IMR-90 (cell line): ENCODE measurements at regions not wholly inside any gene's neighbourhood (a gene's known extent, or its start where the extent isn't known, plus 50 kb on each side); places are given as distances from the start of the nearest gene placed in this dataset.
A peak's percentile ranks its signal among the peaks of the same experiment; 100 is the strongest.

Source experiments
- ATAC-seq: fragments of 200-7000 bp; cut with Tn5 transposase; 2 replicates; pipeline ENCODE4 v1.9.1; 2020; ENCODE audit warnings: low read depth, mild to moderate bottlenecking, moderate library complexity
- BruUV-seq: library from RNA; stranded (reverse); fragments of 400-500 nt; replicated peaks from 2 replicates; lab custom pipeline; 2021; lab: Mats Ljungman, UMichigan
- CTCF ChIA-PET: fragments of 300-600 bp; formaldehyde crosslinking; extraction: SDS; loops from one replicate; lab custom pipeline; 2021; ENCODE audit warnings: antibody characterized with exemption; lab: Yijun Ruan, JAX
- POLR2A ChIA-PET: fragments of 300-600 bp; sonication (Branson Sonifier 250); formaldehyde crosslinking; loops from one replicate; lab custom pipeline; 2022; ENCODE audit warnings: antibody characterized with exemption; ENCODE audit not compliant: unreplicated experiment; lab: Charles Lee
- DNase-seq: peaks from one replicate; pipeline ENCODE4 v3.0.0; 2013
- H2AFZ ChIP-seq: replicated peaks from 2 replicates; pipeline ENCODE3; 2013; ENCODE audit warnings: low read length, mild to moderate bottlenecking; ENCODE audit not compliant: poor library complexity
- H2AK5ac ChIP-seq: 2 replicates; pipeline ENCODE4 v1.6.1; 2013; ENCODE audit warnings: low read depth, low read length, inconsistent platforms
- H2AK9ac ChIP-seq: replicated peaks from 2 replicates; pipeline ENCODE3; 2013; ENCODE audit warnings: mild to moderate bottlenecking, low read depth, low read length, moderate library complexity; ENCODE audit not compliant: poor library complexity
- H2BK120ac ChIP-seq: 2 replicates; pipeline ENCODE4 v1.6.1; 2013; ENCODE audit warnings: low read depth, low read length, inconsistent platforms
- H2BK15ac ChIP-seq: 3 replicates; pipeline ENCODE4 v1.6.1; 2013; ENCODE audit warnings: low read depth, low read length, inconsistent platforms
- H2BK20ac ChIP-seq: 2 replicates; pipeline ENCODE4 v1.6.1; 2013; ENCODE audit warnings: low read depth, mild to moderate bottlenecking, inconsistent platforms, low read length, moderate library complexity
- H2BK5ac ChIP-seq: 2 replicates; pipeline ENCODE4 v1.6.1; 2013; ENCODE audit warnings: mild to moderate bottlenecking, low read depth, low read length, inconsistent platforms; ENCODE audit not compliant: poor library complexity, severe bottlenecking
- H3K14ac ChIP-seq: replicated peaks from 2 replicates; pipeline ENCODE4 v1.6.1; 2013; ENCODE audit warnings: low read depth, low read length, inconsistent platforms
- H3K18ac ChIP-seq: 2 replicates; pipeline ENCODE4 v1.6.1; 2013; ENCODE audit warnings: low read depth, low read length, control low read depth
- H3K23ac ChIP-seq: 2 replicates; pipeline ENCODE4 v1.6.1; 2013; ENCODE audit warnings: low read depth, low read length, inconsistent platforms
- H3K27ac ChIP-seq: 2 replicates; pipeline ENCODE4 v1.5.1; 2013; ENCODE audit warnings: mild to moderate bottlenecking, control low read depth, low read length; ENCODE audit not compliant: insufficient read depth
- H3K27me3 ChIP-seq: 2 replicates; pipeline ENCODE4 v1.6.1; 2013; ENCODE audit warnings: low read length; ENCODE audit not compliant: control insufficient read depth, insufficient read depth
- H3K36me3 ChIP-seq: 2 replicates; pipeline ENCODE4 v1.6.1; 2013; ENCODE audit warnings: low read length, mixed read lengths; ENCODE audit not compliant: control insufficient read depth, insufficient read depth
- H3K4ac ChIP-seq: 2 replicates; pipeline ENCODE4 v1.6.1; 2013; ENCODE audit warnings: low read depth, low read length, inconsistent platforms
- H3K4me1 ChIP-seq: 2 replicates; pipeline ENCODE4 v1.6.1; 2013; ENCODE audit warnings: low read length, mixed read lengths; ENCODE audit not compliant: control insufficient read depth, insufficient read depth
- H3K4me2 ChIP-seq: 2 replicates; pipeline ENCODE4 v1.6.1; 2013; ENCODE audit warnings: low read depth, mild to moderate bottlenecking, control low read depth, low read length, moderate library complexity
- H3K4me3 ChIP-seq: 2 replicates; pipeline ENCODE4 v1.5.1; 2013; ENCODE audit warnings: low read depth, mild to moderate bottlenecking, control low read depth, low read length, moderate library complexity; ENCODE audit not compliant: insufficient read depth
- H3K56ac ChIP-seq: 2 replicates; pipeline ENCODE4 v1.6.1; 2013; ENCODE audit warnings: low read length, inconsistent platforms; ENCODE audit not compliant: insufficient read depth; ENCODE audit errors: extremely low read depth
- H3K79me1 ChIP-seq, 2 experiments: 2 replicates each; pipeline ENCODE4 v1.6.1; 2013; ENCODE audit warnings: low read length in 2 of 2, inconsistent platforms in 1 of 2, low read depth in 1 of 2
- H3K9ac ChIP-seq: 2 replicates; pipeline ENCODE4 v1.6.1; 2013; ENCODE audit warnings: low read depth, low read length, control low read depth
- H3K9me1 ChIP-seq: 2 replicates; pipeline ENCODE4 v1.6.1; 2013; ENCODE audit warnings: low read length, inconsistent platforms; ENCODE audit not compliant: insufficient read depth
- H3K9me3 ChIP-seq: 2 replicates; pipeline ENCODE4 v1.6.1; 2013; ENCODE audit warnings: low read length; ENCODE audit not compliant: control insufficient read depth, insufficient read depth
- H4K20me1 ChIP-seq: 2 replicates; pipeline ENCODE4 v1.6.1; 2013; ENCODE audit warnings: low read length, inconsistent platforms; ENCODE audit not compliant: insufficient read depth
- H4K5ac ChIP-seq: 2 replicates; pipeline ENCODE4 v1.6.1; 2013; ENCODE audit warnings: mild to moderate bottlenecking, low read depth, low read length, control low read depth
- H4K8ac ChIP-seq, 2 experiments: 2 replicates each; pipeline ENCODE4 v1.6.1; 2013; ENCODE audit warnings: low read depth in 2 of 2, low read length in 2 of 2, control low read depth in 1 of 2, inconsistent platforms in 1 of 2
- H4K91ac ChIP-seq: 2 replicates; pipeline ENCODE4 v1.6.1; 2013; ENCODE audit warnings: low read depth, low read length, inconsistent platforms; ENCODE audit not compliant: insufficient read depth
- MAFK ChIP-seq: IDR thresholded peaks from 2 replicates; pipeline ENCODE4 v1.6.1; 2012; ENCODE audit warnings: low read depth, low read length, improper control_type of control experiment
- MAZ ChIP-seq: IDR thresholded peaks from 2 replicates; pipeline ENCODE4 v1.6.1; 2012; ENCODE audit warnings: low read depth, mild to moderate bottlenecking, low read length, improper control_type of control experiment, moderate library complexity, borderline replicate concordance
- WGBS, 2 experiments: methylation state at CpG; one replicate each; pipeline versions ENCODE4 v1.1.5 to v1.1.7; 2013; ENCODE audit warnings: missing lambda C conversion rate in 2 of 2; ENCODE audit not compliant: insufficient read length in 1 of 2; ENCODE audit errors: extremely low coverage in 2 of 2; 5-methylcytosine and 5-hydroxymethylcytosine counted together
- dilution Hi-C: fragments of 300-500 bp; cut with HindIII; formaldehyde crosslinking; loops from one replicate; pipeline ENCODE4 v1.14.3; 2018; ENCODE audit warnings: low sequenced_read_pairs; ENCODE audit not compliant: unreplicated experiment
- in situ Hi-C: fragments of 300-500 bp; cut with MboI; formaldehyde crosslinking; loops from 3 replicates; pipeline ENCODE4 v1.14.3; 2019; ENCODE audit warnings: low sequenced_read_pairs, inconsistent platforms, mixed read lengths
- intact Hi-C: fragments of 100-400 bp; cut with micrococcal nuclease; formaldehyde crosslinking; loops from 2 replicates; pipeline ENCODE4 v1.10.0; 2022

DNA sequence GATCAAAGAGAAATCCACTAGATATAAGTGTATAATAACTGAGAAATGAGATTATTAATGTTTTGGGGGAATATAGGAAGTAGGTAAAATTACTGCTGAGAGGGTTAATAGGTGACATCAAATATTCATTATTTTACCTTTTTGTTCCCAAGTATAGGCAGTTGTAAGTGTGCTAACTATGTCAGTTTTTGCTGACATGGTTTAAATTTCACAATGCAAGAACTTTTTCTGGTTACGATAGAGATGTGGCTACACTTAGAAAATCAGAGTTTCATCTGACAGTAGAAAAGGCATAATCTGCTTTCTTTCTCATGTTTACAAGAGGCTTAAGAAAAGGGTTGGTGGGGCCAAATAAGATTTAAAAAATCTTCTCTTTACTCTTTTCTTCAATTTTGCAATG is 235.0 kb upstream of the DPPA4 start:
- Histone ChIP-seq H3K4me2 (no peak overlapping the region), H3K4me3 (no peak overlapping the region), H3K9me1 (no peaks in the 10 kb centered on the region), H3K56ac (no peak overlapping the region), H2AK5ac (no peak overlapping the region), H2BK20ac (no peak overlapping the region), H3K18ac (no peak overlapping the region), H2BK15ac (no peak overlapping the region), H3K23ac (no peak overlapping the region), H3K27me3 (no peaks in the 10 kb centered on the region), H3K14ac (no peak overlapping the region), H2BK120ac (no peak overlapping the region), H3K79me1 (no peaks in the 10 kb centered on the region), H4K5ac (no peak overlapping the region), H4K8ac (no peak overlapping the region), H3K4me1 (no peaks in the 10 kb centered on the region; the same call in 1 of the 2 replicates), H3K9me3 (no peaks in the 10 kb centered on the region), H3K9ac (no peak overlapping the region), H2BK5ac (no peak overlapping the region), H3K36me3 (no peaks in the 10 kb centered on the region), H2AK9ac (no peak overlapping the region), H4K20me1 (no peaks in the 10 kb centered on the region), H4K91ac (no peak overlapping the region), H3K27ac (no peak overlapping the region), H3K4ac (no peak overlapping the region), H2AFZ (no peak overlapping the region)
- CTCF ChIA-PET: no interaction called here
- dilution Hi-C loops (no loop called here), intact Hi-C loops (no loop called here), in situ Hi-C loops (no loop called here)
- peak; percentile 91 for TF ChIP-seq MAFK
- TF ChIP-seq MAZ: no peak
- DNase-seq: no peak
- POLR2A ChIA-PET: no interaction called here
- no TSS peak for BruUV-seq
- WGBS, 2 experiments: no CpG with 5 or more reads among the region's 1 CpG
- no peak for ATAC-seq
